Medulla oblongata (tissue), 1 donor: ENCODE measurements at regions not wholly inside any gene's neighbourhood (a gene's known extent, or its start where the extent isn't known, plus 50 kb on each side); places are given as distances from the start of the nearest gene placed in this dataset.
A peak's percentile ranks its signal among the peaks of the same experiment; 100 is the strongest.
"Not testable (repeated sequence)": the region's sequence is repeated elsewhere in the genome, so short reads cannot be mapped to it uniquely, and the experiment has no call there.

Experiments used
- DNase-seq: peaks from one replicate; pipeline ENCODE4 v3.0.0-alpha.2; 2015; ENCODE audit errors: extremely low spot score

- DNase-seq = no peak
Observed at GRCh38 chr6:154629127-154629526, 104.1 kb upstream of the SCAF8 start.

GRCh38 chr6:154632119-154632518, 101.1 kb upstream of the SCAF8 start:
- DNase-seq = no peak

- DNase-seq = no peak
Observed at GRCh38 chr6:154637392-154637791, 95.8 kb upstream of the SCAF8 start.

GRCh38 chr6:154638369-154638768, 94.8 kb upstream of the SCAF8 start:
- no peak for DNase-seq

GRCh38 chr6:154639196-154639595, 94.0 kb upstream of the SCAF8 start:
- DNase-seq = not testable (repeated sequence)

GRCh38 chr6:154648188-154648887, 84.9 kb upstream of the SCAF8 start:
- DNase-seq = no peak

- no peak for DNase-seq
Observed at GRCh38 chr6:154648888-154649205, 84.4 kb upstream of the SCAF8 start.

- DNase-seq = no peak
Observed at GRCh38 chr6:154649721-154650120, 83.5 kb upstream of the SCAF8 start.

GRCh38 chr6:154650351-154650750, 82.9 kb upstream of the SCAF8 start:
- no peak for DNase-seq

- no peak for DNase-seq
Observed at GRCh38 chr6:154651656-154652055, 81.6 kb upstream of the SCAF8 start.

GRCh38 chr6:154653385-154653784, 79.8 kb upstream of the SCAF8 start:
- DNase-seq = no peak

GRCh38 chr6:154653853-154654252, 79.4 kb upstream of the SCAF8 start:
- no peak for DNase-seq

- no peak for DNase-seq
Observed at GRCh38 chr6:154656660-154657059, 76.6 kb upstream of the SCAF8 start.

GRCh38 chr6:154661768-154662167, 71.4 kb upstream of the SCAF8 start:
- no peak for DNase-seq

- DNase-seq = no peak
Observed at GRCh38 chr6:154664287-154664686, 68.9 kb upstream of the SCAF8 start.

GRCh38 chr6:154668156-154668555, 65.1 kb upstream of the SCAF8 start:
- DNase-seq = no peak

- DNase-seq = no peak
Observed at GRCh38 chr6:154672086-154672485, 61.1 kb upstream of the SCAF8 start.

GRCh38 chr6:154673919-154674318, 59.3 kb upstream of the SCAF8 start:
- no peak for DNase-seq

- peak; percentile 98 for DNase-seq
Observed at GRCh38 chr6:154675602-154676088, 57.6 kb upstream of the SCAF8 start.

- DNase-seq = no peak
Observed at GRCh38 chr6:154682633-154683125, 50.5 kb upstream of the SCAF8 start.
